H1 (cell line): ENCODE measurements at regions not wholly inside any gene's neighbourhood (a gene's known extent, or its start where the extent isn't known, plus 50 kb on each side); places are given as distances from the start of the nearest gene placed in this dataset.

ENCODE experiments used
- CTBP2 ChIP-seq: IDR thresholded peaks from 2 replicates; pipeline ENCODE4 v1.7.0; 2011; ENCODE audit warnings: borderline replicate concordance, mild to moderate bottlenecking, moderate library complexity, mixed read lengths, low read length; ENCODE audit not compliant: insufficient read depth, insufficient read length
- EP300 ChIP-seq, 2 experiments: IDR thresholded peaks; 1 replicate in 1 of 2; 2 replicates in 1 of 2; pipeline ENCODE4 v1.6.1; 2011 to 2012; ENCODE audit warnings: low read depth in 2 of 2, low read length in 2 of 2, mild to moderate bottlenecking in 2 of 2, borderline replicate concordance in 1 of 2, inconsistent platforms in 1 of 2, moderate library complexity in 1 of 2
- GABPA ChIP-seq: IDR thresholded peaks from 2 replicates; pipeline ENCODE4 v1.6.1; 2011; ENCODE audit warnings: mild to moderate bottlenecking, low read length, moderate library complexity, borderline replicate concordance; ENCODE audit not compliant: insufficient read depth
- GTF2F1 ChIP-seq: IDR thresholded peaks from 2 replicates; pipeline ENCODE4 v1.6.1; 2012; ENCODE audit warnings: low read depth, low read length, improper control_type of control experiment, borderline replicate concordance
- JUND ChIP-seq: IDR thresholded peaks from 2 replicates; pipeline ENCODE4 v1.6.1; 2011; ENCODE audit warnings: mild to moderate bottlenecking, improper control_type of control experiment, low read length
- POLR2A ChIP-seq, 2 experiments: IDR thresholded peaks; 1 replicate in 1 of 2; 2 replicates in 1 of 2; pipeline ENCODE4 v1.6.1; 2011; ENCODE audit warnings: low read depth in 2 of 2, low read length in 2 of 2, mild to moderate bottlenecking in 2 of 2; ENCODE audit errors: control extremely low read depth in 1 of 2
- POLR2AphosphoS5 ChIP-seq: IDR thresholded peaks from 2 replicates; pipeline ENCODE4 v1.6.1; 2011; ENCODE audit warnings: low read depth, low read length
- SRF ChIP-seq: IDR thresholded peaks from 2 replicates; pipeline ENCODE4 v1.6.1; 2011; ENCODE audit warnings: mild to moderate bottlenecking, low read depth, low read length, moderate library complexity
- TF ChIP-seq, protein P1 (sequence below), 3 experiments: IDR thresholded peaks; 1 replicate in 2 of 3; 2 replicates in 1 of 3; pipeline versions ENCODE4 v1.5.1 to v1.6.1; 2011; ENCODE audit warnings: low read length in 3 of 3, mild to moderate bottlenecking in 3 of 3, inconsistent platforms in 2 of 3, low read depth in 1 of 3, moderate library complexity in 1 of 3; ENCODE audit not compliant: insufficient read depth in 1 of 3; ENCODE audit errors: control extremely low read depth in 1 of 3

DNA sequence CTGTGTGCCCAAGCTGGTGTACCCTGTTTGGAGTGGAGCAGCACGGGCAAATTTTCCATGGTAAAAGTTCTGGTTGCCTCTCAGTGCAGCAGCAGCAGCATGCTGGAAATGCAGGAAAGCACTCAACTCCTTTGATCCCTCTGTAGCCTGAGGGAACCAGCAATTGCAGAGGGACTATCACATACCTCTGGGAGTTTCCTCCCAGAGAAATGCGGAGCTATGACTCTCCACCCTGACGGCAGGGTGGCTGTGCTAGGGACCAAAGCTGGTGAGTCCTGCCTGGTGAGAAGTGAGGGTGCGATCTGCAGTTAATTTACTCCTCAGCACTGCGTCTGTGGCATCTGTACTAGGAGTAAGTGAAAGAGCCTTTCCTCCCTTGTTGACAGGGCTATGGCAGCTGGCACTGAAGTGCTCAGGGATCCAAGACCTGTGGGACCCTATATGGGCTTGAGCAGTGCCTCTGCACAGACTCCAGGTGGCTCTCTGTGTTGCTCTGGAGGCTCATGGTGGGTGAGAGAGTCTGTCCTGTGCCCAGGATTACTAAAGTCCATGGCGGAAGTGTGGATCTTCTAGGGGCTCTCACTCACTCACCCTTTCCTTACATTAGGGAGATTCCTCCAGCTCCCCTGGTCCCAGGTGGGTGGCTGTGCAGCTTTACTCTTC lies 601.2 kb upstream of the TYRP1 start:
- no peak for TF ChIP-seq GTF2F1
- TF ChIP-seq, protein P1, sequence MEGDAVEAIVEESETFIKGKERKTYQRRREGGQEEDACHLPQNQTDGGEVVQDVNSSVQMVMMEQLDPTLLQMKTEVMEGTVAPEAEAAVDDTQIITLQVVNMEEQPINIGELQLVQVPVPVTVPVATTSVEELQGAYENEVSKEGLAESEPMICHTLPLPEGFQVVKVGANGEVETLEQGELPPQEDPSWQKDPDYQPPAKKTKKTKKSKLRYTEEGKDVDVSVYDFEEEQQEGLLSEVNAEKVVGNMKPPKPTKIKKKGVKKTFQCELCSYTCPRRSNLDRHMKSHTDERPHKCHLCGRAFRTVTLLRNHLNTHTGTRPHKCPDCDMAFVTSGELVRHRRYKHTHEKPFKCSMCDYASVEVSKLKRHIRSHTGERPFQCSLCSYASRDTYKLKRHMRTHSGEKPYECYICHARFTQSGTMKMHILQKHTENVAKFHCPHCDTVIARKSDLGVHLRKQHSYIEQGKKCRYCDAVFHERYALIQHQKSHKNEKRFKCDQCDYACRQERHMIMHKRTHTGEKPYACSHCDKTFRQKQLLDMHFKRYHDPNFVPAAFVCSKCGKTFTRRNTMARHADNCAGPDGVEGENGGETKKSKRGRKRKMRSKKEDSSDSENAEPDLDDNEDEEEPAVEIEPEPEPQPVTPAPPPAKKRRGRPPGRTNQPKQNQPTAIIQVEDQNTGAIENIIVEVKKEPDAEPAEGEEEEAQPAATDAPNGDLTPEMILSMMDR (IDR thresholded peaks at IDR 0.05; ENCODE audit: control extremely low read depth in 1 of 3, insufficient read depth in 1 of 3, low read depth in 1 of 3, low read length in 3 of 3), result no peak
- TF ChIP-seq CTBP2, result no peak
- TF ChIP-seq POLR2A (IDR thresholded peaks at IDR 0.05; ENCODE audit: control extremely low read depth in 1 of 2, low read depth in 2 of 2, low read length in 2 of 2), result no peak
- no peak for TF ChIP-seq SRF
- TF ChIP-seq JUND, result no peak
- no peak for TF ChIP-seq POLR2AphosphoS5
- no peak for TF ChIP-seq EP300 (IDR thresholded peaks at IDR 0.05; ENCODE audit: borderline replicate concordance in 1 of 2, low read depth in 2 of 2, low read length in 2 of 2)
- no peak for TF ChIP-seq GABPA
